ENCODE measurements at regions not wholly inside any gene's neighbourhood (a gene's known extent, or its start where the extent isn't known, plus 50 kb on each side); places are given as distances from the start of the nearest gene placed in this dataset.

DNA sequence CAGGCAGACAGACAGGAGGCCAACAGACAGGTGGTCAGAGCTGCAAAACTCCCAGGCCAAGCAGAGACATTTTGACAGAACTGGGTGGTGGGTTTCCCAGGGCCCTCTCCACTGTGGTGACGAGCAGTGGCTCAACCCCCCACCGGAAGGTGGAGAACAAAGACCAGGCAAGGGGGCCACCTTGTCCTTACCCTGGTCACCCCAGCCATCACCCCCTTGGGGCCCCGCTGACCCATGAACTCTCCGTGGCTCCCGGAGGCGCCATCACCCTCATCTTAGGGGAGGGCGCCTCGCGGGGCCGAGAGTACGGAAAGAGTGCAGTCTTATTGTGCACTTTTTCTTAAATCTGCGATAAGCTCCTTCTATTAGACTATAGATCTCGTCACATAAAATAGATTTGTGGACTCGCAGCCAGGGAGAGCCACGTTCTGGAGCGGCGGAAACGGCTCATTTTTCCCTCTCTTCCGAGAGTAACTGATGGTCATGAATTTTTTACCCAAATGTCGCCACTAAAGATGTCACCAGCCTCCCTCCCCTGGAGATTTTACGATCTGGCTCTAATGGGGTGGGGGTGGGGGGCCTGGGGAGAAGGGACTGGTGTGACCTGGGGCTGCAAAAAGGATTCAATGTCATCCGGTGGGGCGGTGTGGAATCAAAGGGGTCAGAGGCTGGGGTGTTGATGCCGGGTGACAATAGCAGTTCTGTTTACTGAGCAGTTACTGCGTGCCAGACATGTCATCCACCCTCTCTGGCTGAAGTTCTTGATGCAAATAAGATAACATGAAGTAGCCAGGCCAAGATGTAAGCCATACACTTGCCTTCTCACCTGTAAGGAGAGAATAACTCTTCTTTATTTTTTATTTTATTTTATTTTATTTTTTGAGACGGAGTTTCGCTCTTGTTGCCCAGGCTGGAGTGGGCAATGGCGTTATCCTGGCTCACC lies 71.1 kb upstream of the MYL10 start:
- Histone ChIP-seq H3K4me1 (ENCODE audit: control insufficient read depth in 2 of 2, insufficient read depth in 2 of 2, low read length in 2 of 2) (no peaks in the 10 kb centered on the region), H3K36me3 (replicated peaks in 1 of 2; ENCODE audit: control extremely low read depth in 1 of 2, control insufficient read depth in 1 of 2, extremely low read depth in 1 of 2, insufficient read depth in 2 of 2, low read length in 1 of 2) (no peaks in the 10 kb centered on the region), H3K79me2 (ENCODE audit: control insufficient read depth, insufficient read depth, low read length) (no peaks in the 10 kb centered on the region), H3K9ac (ENCODE audit: low read length) (no peak overlapping the region), H2AFZ (ENCODE audit: insufficient read depth, low read depth, low read length, poor library complexity, severe bottlenecking) (no peak overlapping the region), H3K4me2 (replicated peaks; ENCODE audit: low read depth, low read length, poor library complexity, severe bottlenecking) (no peak overlapping the region), H3K9me3 (ENCODE audit: control extremely low read depth in 1 of 3, control insufficient read depth in 2 of 3, insufficient read depth in 1 of 3, low read length in 2 of 3) (no peaks in the 10 kb centered on the region), H3K27me3 (replicated peaks in 1 of 4; ENCODE audit: control extremely low read depth in 1 of 4, control insufficient read depth in 3 of 4, insufficient read depth in 4 of 4, low read length in 3 of 4) (no peaks in the 10 kb centered on the region), H3K4me3 (ENCODE audit: control extremely low read depth in 1 of 5, extremely low read depth in 1 of 5, insufficient read depth in 1 of 5, low read depth in 2 of 5, low read length in 4 of 5) (no peak overlapping the region), H3K27ac (ENCODE audit: low read length in 2 of 2) (no peak overlapping the region), H4K20me1 (ENCODE audit: control insufficient read depth, insufficient read depth, low read length, poor library complexity, severe bottlenecking) (no peaks in the 10 kb centered on the region)
- no peak for ATAC-seq (ENCODE audit: low read depth)
- Mint-ChIP-seq H3K4me1 (no peaks in the 10 kb centered on the region), H3K4me3 (no peak overlapping the region), H3K9me3 (ENCODE audit: insufficient read depth) (no peaks in the 10 kb centered on the region), H3K27ac (no peak overlapping the region), H3K27me3 (no peaks in the 10 kb centered on the region)
- CTCF ChIA-PET, result interaction anchor here (0.7 kb wide), 1 partner anchor 512 kb away, joined by 4 read pairs; no protein-coding TSS in a partner anchor
- TF ChIP-seq EZH2 (IDR thresholded peaks at IDR 0.05; ENCODE audit: borderline replicate concordance, insufficient read depth, low read depth, low read length, poor library complexity, severe bottlenecking) (no peak), CTCF (IDR thresholded peaks at IDR 0.05) (no peak)
- WGBS (ENCODE audit: insufficient coverage), result 91% methylated on average over 16 of the region's 28 CpGs
- intact Hi-C loops (cut with micrococcal nuclease), result no loop called here
- POLR2A ChIA-PET, result no interaction called here
- DNase-seq, result no peak

- ATAC-seq (ENCODE audit: low read depth) (no peak), DNase-seq (no peak)
- no peak for TF ChIP-seq CTCF (IDR thresholded peaks at IDR 0.05)
- TF ChIP-seq EZH2 (IDR thresholded peaks at IDR 0.05; ENCODE audit: borderline replicate concordance, insufficient read depth, low read depth, low read length, poor library complexity, severe bottlenecking), result no peak
- Mint-ChIP-seq H3K9me3 (ENCODE audit: insufficient read depth) (no peaks in the 10 kb centered on the region), H3K4me3 (no peak overlapping the region), H3K27me3 (no peaks in the 10 kb centered on the region), H3K4me1 (no peaks in the 10 kb centered on the region), H3K27ac (no peak overlapping the region)
- 89% methylated on average over 4 of the region's 13 CpGs for WGBS (ENCODE audit: insufficient coverage)
- Histone ChIP-seq H3K4me1 (ENCODE audit: control insufficient read depth in 2 of 2, insufficient read depth in 2 of 2, low read length in 2 of 2) (no peaks in the 10 kb centered on the region), H3K4me2 (replicated peaks; ENCODE audit: low read depth, low read length, poor library complexity, severe bottlenecking) (no peak overlapping the region), H3K79me2 (ENCODE audit: control insufficient read depth, insufficient read depth, low read length) (no peaks in the 10 kb centered on the region), H3K4me3 (ENCODE audit: control extremely low read depth in 1 of 5, extremely low read depth in 1 of 5, insufficient read depth in 1 of 5, low read depth in 2 of 5, low read length in 4 of 5) (no peak overlapping the region), H2AFZ (ENCODE audit: insufficient read depth, low read depth, low read length, poor library complexity, severe bottlenecking) (no peak overlapping the region), H3K36me3 (replicated peaks in 1 of 2; ENCODE audit: control extremely low read depth in 1 of 2, control insufficient read depth in 1 of 2, extremely low read depth in 1 of 2, insufficient read depth in 2 of 2, low read length in 1 of 2) (no peaks in the 10 kb centered on the region), H3K9me3 (ENCODE audit: control extremely low read depth in 1 of 3, control insufficient read depth in 2 of 3, insufficient read depth in 1 of 3, low read length in 2 of 3) (no peaks in the 10 kb centered on the region), H3K9ac (ENCODE audit: low read length) (no peak overlapping the region), H4K20me1 (ENCODE audit: control insufficient read depth, insufficient read depth, low read length, poor library complexity, severe bottlenecking) (no peaks in the 10 kb centered on the region), H3K27me3 (replicated peaks in 1 of 4; ENCODE audit: control extremely low read depth in 1 of 4, control insufficient read depth in 3 of 4, insufficient read depth in 4 of 4, low read length in 3 of 4) (no peaks in the 10 kb centered on the region), H3K27ac (ENCODE audit: low read length in 2 of 2) (no peak overlapping the region)
- CTCF ChIA-PET, result no interaction called here
- POLR2A ChIA-PET, result no interaction called here
- intact Hi-C loops (cut with micrococcal nuclease), result no loop called here
Measured at GRCh38 chr7:101701153-101701794, 72.2 kb upstream of the MYL10 start.
